Epithelial cell of esophagus (primary cell): ENCODE measurements at regions not wholly inside any gene's neighbourhood (a gene's known extent, or its start where the extent isn't known, plus 50 kb on each side); places are given as distances from the start of the nearest gene placed in this dataset.

Experiments
- DNase-seq: peaks from one replicate; pipeline ENCODE4 v3.0.0; 2010; ENCODE audit warnings: low read depth
- H3K4me3 ChIP-seq: 2 replicates; pipeline ENCODE4 v1.5.1; 2011; ENCODE audit warnings: mild to moderate bottlenecking, low read length, control low read depth
- TF ChIP-seq, protein P1 (sequence below): IDR thresholded peaks from 2 replicates; pipeline ENCODE4 v1.5.1; 2011; ENCODE audit warnings: low read depth, mild to moderate bottlenecking, low read length, control low read depth, inconsistent platforms; ENCODE audit not compliant: insufficient read depth; ENCODE audit errors: missing control alignments

DNA sequence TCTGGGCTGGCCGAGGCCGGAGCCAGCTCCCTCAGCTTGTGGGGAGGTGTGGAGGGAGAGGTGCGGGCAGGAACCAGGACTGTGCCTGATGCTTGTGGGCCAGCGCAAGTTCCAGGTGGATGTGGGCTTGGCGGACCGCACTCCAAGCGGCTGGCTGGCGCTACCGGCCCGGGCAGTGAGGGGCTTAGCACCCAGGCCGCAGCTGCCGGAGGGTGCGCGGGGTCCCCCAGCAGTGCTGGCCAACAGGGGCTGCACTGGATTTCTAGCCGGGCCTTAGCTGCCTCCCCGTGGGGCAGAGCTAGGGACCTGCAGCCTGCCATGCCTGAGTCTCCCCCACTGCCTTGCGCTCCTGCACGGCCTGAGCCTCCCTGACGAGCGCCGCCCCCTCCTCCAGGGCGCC, 242.8 kb downstream of the CCSER2 start:
- TF ChIP-seq, protein P1, sequence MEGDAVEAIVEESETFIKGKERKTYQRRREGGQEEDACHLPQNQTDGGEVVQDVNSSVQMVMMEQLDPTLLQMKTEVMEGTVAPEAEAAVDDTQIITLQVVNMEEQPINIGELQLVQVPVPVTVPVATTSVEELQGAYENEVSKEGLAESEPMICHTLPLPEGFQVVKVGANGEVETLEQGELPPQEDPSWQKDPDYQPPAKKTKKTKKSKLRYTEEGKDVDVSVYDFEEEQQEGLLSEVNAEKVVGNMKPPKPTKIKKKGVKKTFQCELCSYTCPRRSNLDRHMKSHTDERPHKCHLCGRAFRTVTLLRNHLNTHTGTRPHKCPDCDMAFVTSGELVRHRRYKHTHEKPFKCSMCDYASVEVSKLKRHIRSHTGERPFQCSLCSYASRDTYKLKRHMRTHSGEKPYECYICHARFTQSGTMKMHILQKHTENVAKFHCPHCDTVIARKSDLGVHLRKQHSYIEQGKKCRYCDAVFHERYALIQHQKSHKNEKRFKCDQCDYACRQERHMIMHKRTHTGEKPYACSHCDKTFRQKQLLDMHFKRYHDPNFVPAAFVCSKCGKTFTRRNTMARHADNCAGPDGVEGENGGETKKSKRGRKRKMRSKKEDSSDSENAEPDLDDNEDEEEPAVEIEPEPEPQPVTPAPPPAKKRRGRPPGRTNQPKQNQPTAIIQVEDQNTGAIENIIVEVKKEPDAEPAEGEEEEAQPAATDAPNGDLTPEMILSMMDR: no peak
- no peak for DNase-seq
- H3K4me3 ChIP-seq: no peak overlapping the region

GRCh38 chr10:84574102-84574501, 245.7 kb downstream of the CCSER2 start:
- DNase-seq: peak; percentile 20
- no peak overlapping the region for H3K4me3 ChIP-seq

DNA sequence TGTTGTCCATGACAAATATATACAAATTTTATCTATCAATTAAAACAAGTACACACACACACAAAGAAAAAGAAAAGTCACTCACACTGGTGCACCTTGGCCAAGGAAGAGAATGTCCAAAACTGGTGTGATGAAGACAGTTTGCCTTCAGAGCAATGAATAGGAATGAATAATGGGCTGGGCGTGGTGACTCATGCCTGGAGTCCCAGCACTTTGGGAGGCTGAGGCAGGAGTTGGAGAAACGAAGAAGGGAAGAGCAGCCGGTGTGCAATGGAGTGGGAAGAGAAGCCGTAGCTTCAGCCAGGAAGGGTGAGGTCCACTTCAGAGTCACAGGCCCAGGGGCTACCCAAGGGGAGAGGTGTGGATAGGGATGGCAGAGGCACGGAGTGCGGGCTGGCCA, 253.6 kb downstream of the CCSER2 start:
- no peak overlapping the region for H3K4me3 ChIP-seq
- DNase-seq: peak; percentile 10
- TF ChIP-seq, protein P1: no peak

More at GRCh38 chr10:84574102-84574501, 245.7 kb downstream of the CCSER2 start:
- TF ChIP-seq, protein P1: peak; percentile 38

DNA sequence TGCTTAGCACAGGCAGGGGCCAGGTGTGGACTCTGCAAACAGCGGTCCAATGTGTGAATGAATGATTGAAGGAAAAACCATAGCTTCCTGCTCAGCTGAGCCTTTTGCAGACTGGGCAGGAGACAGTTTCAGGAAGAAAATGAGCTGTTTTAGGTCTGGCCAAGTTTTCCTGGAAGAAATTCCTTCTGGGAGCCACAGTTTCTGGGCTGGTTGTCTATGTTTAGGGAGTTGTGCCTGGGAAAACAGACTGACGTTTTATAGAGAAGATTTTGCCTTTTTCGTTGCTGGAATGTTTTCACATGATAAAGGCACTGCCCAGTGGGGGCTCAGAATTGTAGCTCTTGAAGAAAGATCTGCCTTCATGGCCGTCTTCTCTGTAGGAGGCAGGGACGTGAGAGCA, 255.1 kb downstream of the CCSER2 start:
- no peak for DNase-seq
- TF ChIP-seq, protein P1: no peak
- H3K4me3 ChIP-seq: no peak overlapping the region

- no peak for DNase-seq
- TF ChIP-seq, protein P1: no peak
- H3K4me3 ChIP-seq: no peak overlapping the region
These were observed 259.4 kb downstream of the CCSER2 start for GRCh38 chr10:84587789-84588188.

DNA sequence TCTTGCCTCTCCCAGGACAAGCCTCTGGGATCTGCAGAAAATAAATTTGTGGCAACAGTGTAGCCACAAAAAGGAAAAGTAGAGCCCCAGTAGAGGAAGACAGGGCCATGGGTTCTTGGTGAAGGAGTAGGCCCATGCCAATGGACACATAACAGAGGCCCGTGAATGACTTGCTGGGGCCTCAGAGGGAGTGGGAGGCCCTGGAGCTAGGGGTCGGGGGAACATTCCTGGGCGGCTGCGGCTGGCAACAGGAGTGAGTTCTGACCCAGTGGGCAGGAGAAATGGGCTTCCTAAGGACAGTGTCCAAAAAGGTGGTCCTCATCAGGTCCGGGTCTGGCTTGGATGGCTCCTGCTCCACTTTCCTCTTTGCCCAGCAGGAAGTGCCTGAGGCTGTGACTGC, 260.0 kb downstream of the CCSER2 start:
- TF ChIP-seq, protein P1: no peak
- no peak overlapping the region for H3K4me3 ChIP-seq
- no peak for DNase-seq

- TF ChIP-seq, protein P1: no peak
- no peak overlapping the region for H3K4me3 ChIP-seq
These were observed 260.6 kb downstream of the CCSER2 start for GRCh38 chr10:84588971-84589370.

More at GRCh38 chr10:84588971-84589370, 260.6 kb downstream of the CCSER2 start:
- DNase-seq: no peak
